ENCODE measurements at regions not wholly inside any gene's neighbourhood (a gene's known extent, or its start where the extent isn't known, plus 50 kb on each side); places are given as distances from the start of the nearest gene placed in this dataset.

DNA sequence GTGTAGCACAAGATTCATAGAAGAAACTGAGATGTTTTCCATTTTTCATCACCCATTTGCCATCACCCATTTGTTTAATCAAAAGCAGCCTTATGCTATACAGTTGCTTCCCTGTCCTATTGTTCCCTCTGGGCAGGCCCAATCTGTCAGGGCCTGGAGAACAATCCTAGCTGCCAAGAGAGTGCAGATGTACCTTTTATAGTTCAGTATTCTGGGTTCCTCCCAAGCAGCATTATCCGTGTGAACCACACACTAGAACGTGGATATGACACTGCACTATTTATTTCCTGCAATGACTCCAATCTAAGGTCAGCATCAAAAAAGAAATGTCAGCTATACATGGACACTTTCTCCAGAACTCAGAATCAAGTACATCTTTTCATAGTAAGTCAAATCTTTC, 269.0 kb downstream of the ADGRA3 start:
- TF ChIP-seq, protein P1, sequence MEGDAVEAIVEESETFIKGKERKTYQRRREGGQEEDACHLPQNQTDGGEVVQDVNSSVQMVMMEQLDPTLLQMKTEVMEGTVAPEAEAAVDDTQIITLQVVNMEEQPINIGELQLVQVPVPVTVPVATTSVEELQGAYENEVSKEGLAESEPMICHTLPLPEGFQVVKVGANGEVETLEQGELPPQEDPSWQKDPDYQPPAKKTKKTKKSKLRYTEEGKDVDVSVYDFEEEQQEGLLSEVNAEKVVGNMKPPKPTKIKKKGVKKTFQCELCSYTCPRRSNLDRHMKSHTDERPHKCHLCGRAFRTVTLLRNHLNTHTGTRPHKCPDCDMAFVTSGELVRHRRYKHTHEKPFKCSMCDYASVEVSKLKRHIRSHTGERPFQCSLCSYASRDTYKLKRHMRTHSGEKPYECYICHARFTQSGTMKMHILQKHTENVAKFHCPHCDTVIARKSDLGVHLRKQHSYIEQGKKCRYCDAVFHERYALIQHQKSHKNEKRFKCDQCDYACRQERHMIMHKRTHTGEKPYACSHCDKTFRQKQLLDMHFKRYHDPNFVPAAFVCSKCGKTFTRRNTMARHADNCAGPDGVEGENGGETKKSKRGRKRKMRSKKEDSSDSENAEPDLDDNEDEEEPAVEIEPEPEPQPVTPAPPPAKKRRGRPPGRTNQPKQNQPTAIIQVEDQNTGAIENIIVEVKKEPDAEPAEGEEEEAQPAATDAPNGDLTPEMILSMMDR (conservative IDR thresholded peaks at IDR 0.05; ENCODE audit: low read depth, low read length): no peak
- TF ChIP-seq EZH2 (IDR thresholded peaks at IDR 0.05; ENCODE audit: borderline replicate concordance, low read depth, low read length, poor library complexity, severe bottlenecking): no peak
